ENCODE measurements at regions not wholly inside any gene's neighbourhood (a gene's known extent, or its start where the extent isn't known, plus 50 kb on each side); places are given as distances from the start of the nearest gene placed in this dataset.

DNA sequence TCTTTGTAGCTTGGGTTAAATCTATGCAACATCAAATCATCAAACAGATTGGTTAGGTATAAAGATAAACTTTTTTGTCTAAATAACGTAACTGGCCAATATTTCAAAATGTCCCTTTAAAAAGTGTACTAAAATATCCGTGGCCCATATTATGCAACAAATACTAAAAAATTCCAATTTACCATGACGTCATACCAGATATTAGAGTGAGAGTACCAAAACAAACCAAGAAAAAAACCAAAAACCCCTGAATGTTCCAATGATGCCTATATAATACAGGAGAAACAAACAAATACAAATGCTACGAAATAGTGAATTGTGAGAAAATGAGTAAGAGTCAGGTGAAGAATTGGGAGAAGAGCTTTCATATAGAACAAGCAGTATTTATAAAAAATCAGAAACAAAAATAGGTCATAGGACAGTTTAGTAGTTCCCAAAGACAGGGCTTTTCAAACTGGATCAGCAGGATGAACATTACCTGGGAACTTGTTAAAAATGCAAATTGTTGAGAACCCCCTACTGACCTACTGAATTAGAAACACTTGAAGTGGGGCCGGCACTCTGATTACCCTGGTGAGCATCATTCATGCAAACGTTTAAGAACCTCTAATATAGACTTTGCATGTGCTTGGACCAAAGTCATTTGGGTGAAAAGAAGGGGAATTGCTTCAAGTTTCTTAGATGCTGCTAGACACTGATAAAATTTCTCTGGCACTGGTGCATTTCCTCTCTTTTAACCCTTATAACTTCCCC lies 753.7 kb downstream of the DSC3 start:
- no peak for TF ChIP-seq POLR2A (IDR thresholded peaks at IDR 0.05)
- TF ChIP-seq, protein P1, sequence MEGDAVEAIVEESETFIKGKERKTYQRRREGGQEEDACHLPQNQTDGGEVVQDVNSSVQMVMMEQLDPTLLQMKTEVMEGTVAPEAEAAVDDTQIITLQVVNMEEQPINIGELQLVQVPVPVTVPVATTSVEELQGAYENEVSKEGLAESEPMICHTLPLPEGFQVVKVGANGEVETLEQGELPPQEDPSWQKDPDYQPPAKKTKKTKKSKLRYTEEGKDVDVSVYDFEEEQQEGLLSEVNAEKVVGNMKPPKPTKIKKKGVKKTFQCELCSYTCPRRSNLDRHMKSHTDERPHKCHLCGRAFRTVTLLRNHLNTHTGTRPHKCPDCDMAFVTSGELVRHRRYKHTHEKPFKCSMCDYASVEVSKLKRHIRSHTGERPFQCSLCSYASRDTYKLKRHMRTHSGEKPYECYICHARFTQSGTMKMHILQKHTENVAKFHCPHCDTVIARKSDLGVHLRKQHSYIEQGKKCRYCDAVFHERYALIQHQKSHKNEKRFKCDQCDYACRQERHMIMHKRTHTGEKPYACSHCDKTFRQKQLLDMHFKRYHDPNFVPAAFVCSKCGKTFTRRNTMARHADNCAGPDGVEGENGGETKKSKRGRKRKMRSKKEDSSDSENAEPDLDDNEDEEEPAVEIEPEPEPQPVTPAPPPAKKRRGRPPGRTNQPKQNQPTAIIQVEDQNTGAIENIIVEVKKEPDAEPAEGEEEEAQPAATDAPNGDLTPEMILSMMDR (IDR thresholded peaks at IDR 0.05): no peak
